Smooth muscle cell (in vitro differentiated cells): ENCODE measurements at regions not wholly inside any gene's neighbourhood (a gene's known extent, or its start where the extent isn't known, plus 50 kb on each side); places are given as distances from the start of the nearest gene placed in this dataset.

Source experiments
- DNase-seq: peaks from one replicate; lab custom pipeline; 2025; ENCODE audit not compliant: unreplicated experiment; lab: John Stamatoyannopoulos, UW
- H2AFZ ChIP-seq: fragments of 200-600 bp; sonication (generic); 2 replicates; pipeline ENCODE4 v1.6.0; 2016; ENCODE audit warnings: antibody characterized with exemption, low read depth, mild to moderate bottlenecking
- H3F3A ChIP-seq: fragments of 200-600 bp; sonication (generic); 2 replicates; pipeline ENCODE4 v1.6.0; 2017; ENCODE audit warnings: antibody characterized with exemption, low read depth
- H3K27ac ChIP-seq: fragments of 200-600 bp; sonication (generic); 2 replicates; pipeline ENCODE4 v1.5.1; 2016; ENCODE audit warnings: low read depth, mild to moderate bottlenecking
- H3K27me3 ChIP-seq: fragments of 200-600 bp; sonication (generic); 2 replicates; pipeline ENCODE4 v1.6.1; 2016; ENCODE audit warnings: low read depth, mild to moderate bottlenecking
- H3K36me3 ChIP-seq: fragments of 200-600 bp; sonication (generic); 2 replicates; pipeline ENCODE4 v1.5.1; 2016; ENCODE audit warnings: low read depth
- H3K4me1 ChIP-seq: fragments of 200-600 bp; sonication (generic); 2 replicates; pipeline ENCODE4 v1.5.1; 2016; ENCODE audit warnings: low read depth
- H3K4me2 ChIP-seq: fragments of 200-600 bp; sonication (generic); 2 replicates; pipeline ENCODE4 v1.6.0; 2016; ENCODE audit warnings: mild to moderate bottlenecking
- H3K4me3 ChIP-seq: fragments of 200-600 bp; sonication (generic); 2 replicates; pipeline ENCODE4 v1.5.1; 2016; ENCODE audit warnings: mild to moderate bottlenecking
- H3K79me2 ChIP-seq: fragments of 200-600 bp; sonication (generic); 2 replicates; pipeline ENCODE4 v1.6.0; 2016; ENCODE audit warnings: low read depth, mild to moderate bottlenecking
- H3K9ac ChIP-seq: fragments of 200-600 bp; sonication (generic); 2 replicates; pipeline ENCODE4 v1.6.0; 2016; ENCODE audit warnings: low read depth
- H3K9me3 ChIP-seq: fragments of 200-600 bp; sonication (generic); replicated peaks from 2 replicates; pipeline ENCODE4 v1.5.1; 2016; ENCODE audit warnings: low read depth
- H4K20me1 ChIP-seq: fragments of 200-600 bp; sonication (generic); 2 replicates; pipeline ENCODE4 v1.6.0; 2016; ENCODE audit warnings: low read depth
- CTCF ChIP-seq: fragments of 200-600 bp; sonication (generic); IDR thresholded peaks from 2 replicates; pipeline ENCODE4 v1.5.1; 2017; ENCODE audit warnings: borderline replicate concordance, mild to moderate bottlenecking, antibody characterized with exemption; ENCODE audit not compliant: insufficient read depth, poor library complexity, severe bottlenecking
- WGBS: methylation state at CpG from one replicate; pipeline ENCODE4 v1.1.7; 2016; ENCODE audit warnings: low lambda C conversion rate; 5-methylcytosine and 5-hydroxymethylcytosine counted together

- no peak for TF ChIP-seq CTCF
- Histone ChIP-seq H3F3A (peaks cover 8% of the 10 kb centered on the region), H3K4me1 (peaks cover 40% of the 10 kb centered on the region), H3K27ac (no peak overlapping the region), H3K9ac (no peak overlapping the region), H3K4me3 (no peak overlapping the region), H3K4me2 (no peak overlapping the region), H2AFZ (no peak overlapping the region), H3K79me2 (no peaks in the 10 kb centered on the region), H4K20me1 (no peaks in the 10 kb centered on the region), H3K9me3 (no peaks in the 10 kb centered on the region), H3K36me3 (no peaks in the 10 kb centered on the region), H3K27me3 (no peaks in the 10 kb centered on the region)
- DNase-seq = no peak
- WGBS = 91% methylated on average over 1 of the region's 1 CpG
Observed at GRCh38 chr6:56865081-56865875, 89.6 kb upstream of the BEND6 start.

GRCh38 chr6:56864171-56864616 lies 90.7 kb upstream of the BEND6 start:
- DNase-seq = no peak
- Histone ChIP-seq H3K9ac (peak overlapping the region; percentile 32), H3K27ac (peak overlapping the region; percentile 80)

GRCh38 chr6:56863366-56863765 lies 91.5 kb upstream of the BEND6 start:
- H3K4me3 ChIP-seq = no peak overlapping the region

More at GRCh38 chr6:56864171-56864616, 90.7 kb upstream of the BEND6 start:
- H3K4me3 ChIP-seq = no peak overlapping the region
- no peak for TF ChIP-seq CTCF
- no peaks in the 10 kb centered on the region for H3K36me3 ChIP-seq
- peaks cover 34% of the 10 kb centered on the region for H3K4me1 ChIP-seq
- H3K9me3 ChIP-seq = no peaks in the 10 kb centered on the region
- H2AFZ ChIP-seq = no peak overlapping the region
- H4K20me1 ChIP-seq = no peaks in the 10 kb centered on the region
- no peaks in the 10 kb centered on the region for H3K79me2 ChIP-seq
- 84% methylated on average over 1 of the region's 1 CpG for WGBS
- H3F3A ChIP-seq = peaks cover 8% of the 10 kb centered on the region
- H3K4me2 ChIP-seq = peak overlapping the region; percentile 52
- H3K27me3 ChIP-seq = no peaks in the 10 kb centered on the region

More at GRCh38 chr6:56863366-56863765, 91.5 kb upstream of the BEND6 start:
- Histone ChIP-seq H3K9ac (peak overlapping the region; percentile 32), H3K79me2 (no peaks in the 10 kb centered on the region), H4K20me1 (no peaks in the 10 kb centered on the region), H3K4me1 (peaks cover 25% of the 10 kb centered on the region), H3K27ac (peak overlapping the region; percentile 80), H3K4me2 (peak overlapping the region; percentile 52), H3K9me3 (no peaks in the 10 kb centered on the region), H2AFZ (no peak overlapping the region), H3F3A (peaks cover 8% of the 10 kb centered on the region), H3K36me3 (no peaks in the 10 kb centered on the region), H3K27me3 (no peaks in the 10 kb centered on the region)
- TF ChIP-seq CTCF = no peak
- no peak for DNase-seq
- 5% methylated on average over 1 of the region's 1 CpG for WGBS
